Lung (tissue), 11 donors: ENCODE measurements at regions not wholly inside any gene's neighbourhood (a gene's known extent, or its start where the extent isn't known, plus 50 kb on each side); places are given as distances from the start of the nearest gene placed in this dataset.

ENCODE experiments used
- ATAC-seq: fragments of 200-7000 bp; cut with Tn5 transposase; one replicate; pipeline ENCODE4 v1.9.1; 2020; ENCODE audit warnings: moderate number of reproducible peaks; ENCODE audit not compliant: insufficient read depth, low FRiP score
- DNase-seq, 3 donors: peaks; one replicate each; pipeline ENCODE4 v3.0.0-alpha.2; 2013 to 2017
- H3K27ac ChIP-seq, 2 donors: one replicate each; pipeline ENCODE4 v1.5.1; 2013; ENCODE audit warnings: mild to moderate bottlenecking in 2 of 2, moderate library complexity in 2 of 2, control low read depth in 1 of 2, inconsistent platforms in 1 of 2, low read depth in 1 of 2, low read length in 1 of 2
- H3K27me3 ChIP-seq, 3 donors: one replicate each; pipeline ENCODE4 v1.5.1; 2013; ENCODE audit warnings: low read length in 2 of 3; ENCODE audit not compliant: control insufficient read depth in 3 of 3, insufficient read depth in 3 of 3
- H3K36me3 ChIP-seq, 4 donors: one replicate each; pipeline ENCODE4 v1.5.1; 2013; ENCODE audit warnings: low read length in 4 of 4, mild to moderate bottlenecking in 1 of 4, moderate library complexity in 1 of 4; ENCODE audit not compliant: control insufficient read depth in 4 of 4, insufficient read depth in 4 of 4
- H3K4me1 ChIP-seq, 5 donors: one replicate each; pipeline ENCODE4 v1.5.1; 2013; ENCODE audit warnings: low read length in 5 of 5, mild to moderate bottlenecking in 2 of 5, moderate library complexity in 1 of 5; ENCODE audit not compliant: control insufficient read depth in 5 of 5, insufficient read depth in 5 of 5
- H3K4me3 ChIP-seq: one replicate; pipeline ENCODE4 v1.5.1; 2013; ENCODE audit warnings: mild to moderate bottlenecking, control low read depth, moderate library complexity
- H3K9ac ChIP-seq, 2 donors: one replicate each; pipeline ENCODE4 v1.5.1; 2013; ENCODE audit warnings: low read length in 2 of 2, control low read depth in 1 of 2; ENCODE audit not compliant: insufficient read depth in 1 of 2
- H3K9me3 ChIP-seq, 4 donors: one replicate each; pipeline ENCODE4 v1.5.1; 2013; ENCODE audit warnings: low read length in 3 of 4, mild to moderate bottlenecking in 1 of 4, moderate library complexity in 1 of 4; ENCODE audit not compliant: control insufficient read depth in 4 of 4, insufficient read depth in 3 of 4
- WGBS, 2 donors: extraction: QIAGEN DNeasy Blood & Tissue Kit; methylation state at CpG; one replicate each; pipeline ENCODE4 v1.1.7; 2013; 5-methylcytosine and 5-hydroxymethylcytosine counted together
- TF ChIP-seq, protein P1 (sequence below): IDR thresholded peaks from 2 replicates; pipeline ENCODE4 v1.5.1; 2012; ENCODE audit warnings: mild to moderate bottlenecking; ENCODE audit errors: control extremely low read depth, extremely low read depth
- donor health status: control.
- donor health status: control.
- donor health status: Bipolar disorder and iron deficiency.
- donor health status: healthy.
- donor health status: DM: yes; HTN: yes; CAD: no.

DNA sequence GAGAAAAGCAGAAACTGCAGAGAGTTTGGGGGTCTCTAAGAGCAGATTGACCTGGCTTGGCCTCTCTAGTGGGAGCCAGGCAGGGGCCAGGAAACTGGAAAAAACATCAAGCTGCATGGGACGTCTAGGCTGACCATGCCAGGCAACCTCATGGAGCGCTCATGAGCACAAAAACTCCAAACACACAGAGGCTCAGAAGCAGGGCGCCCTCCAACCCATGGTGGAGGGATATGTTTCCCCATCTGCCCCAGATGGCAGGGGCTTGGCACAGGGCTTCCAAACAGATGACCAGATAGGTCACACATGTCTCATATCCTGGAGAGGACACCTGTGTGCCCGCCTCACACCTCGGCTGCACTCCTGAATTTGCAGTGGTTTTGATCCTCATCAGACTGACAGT, 879.0 kb downstream of the UQCRFS1 start:
- Histone ChIP-seq H3K27ac (no peak overlapping the region), H3K36me3 (no peaks in the 10 kb centered on the region), H3K9me3 (peaks cover 0 to 14% (median 0%) of the 10 kb centered on the region in 4 donors), H3K9ac (no peak overlapping the region), H3K27me3 (no peaks in the 10 kb centered on the region), H3K4me1 (no peaks in the 10 kb centered on the region), H3K4me3 (no peak overlapping the region)
- WGBS, 2 donors = 80 to 82% methylated on average over 5 of the region's 5 CpGs
- TF ChIP-seq, protein P1, sequence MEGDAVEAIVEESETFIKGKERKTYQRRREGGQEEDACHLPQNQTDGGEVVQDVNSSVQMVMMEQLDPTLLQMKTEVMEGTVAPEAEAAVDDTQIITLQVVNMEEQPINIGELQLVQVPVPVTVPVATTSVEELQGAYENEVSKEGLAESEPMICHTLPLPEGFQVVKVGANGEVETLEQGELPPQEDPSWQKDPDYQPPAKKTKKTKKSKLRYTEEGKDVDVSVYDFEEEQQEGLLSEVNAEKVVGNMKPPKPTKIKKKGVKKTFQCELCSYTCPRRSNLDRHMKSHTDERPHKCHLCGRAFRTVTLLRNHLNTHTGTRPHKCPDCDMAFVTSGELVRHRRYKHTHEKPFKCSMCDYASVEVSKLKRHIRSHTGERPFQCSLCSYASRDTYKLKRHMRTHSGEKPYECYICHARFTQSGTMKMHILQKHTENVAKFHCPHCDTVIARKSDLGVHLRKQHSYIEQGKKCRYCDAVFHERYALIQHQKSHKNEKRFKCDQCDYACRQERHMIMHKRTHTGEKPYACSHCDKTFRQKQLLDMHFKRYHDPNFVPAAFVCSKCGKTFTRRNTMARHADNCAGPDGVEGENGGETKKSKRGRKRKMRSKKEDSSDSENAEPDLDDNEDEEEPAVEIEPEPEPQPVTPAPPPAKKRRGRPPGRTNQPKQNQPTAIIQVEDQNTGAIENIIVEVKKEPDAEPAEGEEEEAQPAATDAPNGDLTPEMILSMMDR = no peak
- no peak for ATAC-seq
- no peak for DNase-seq

GRCh38 chr19:28332886-28333285, 880.1 kb downstream of the UQCRFS1 start:
- Histone ChIP-seq H3K27me3 (no peaks in the 10 kb centered on the region), H3K9ac (no peak overlapping the region), H3K4me1 (no peaks in the 10 kb centered on the region), H3K9me3 (peaks cover 0 to 14% (median 0%) of the 10 kb centered on the region in 4 donors), H3K36me3 (no peaks in the 10 kb centered on the region), H3K27ac (no peak overlapping the region), H3K4me3 (no peak overlapping the region)
- DNase-seq = no peak
- ATAC-seq = no peak
- 79 to 90% methylated on average over 2 of the region's 2 CpGs for WGBS, 2 donors
- TF ChIP-seq, protein P1 = no peak

GRCh38 chr19:28332351-28332750, 880.6 kb downstream of the UQCRFS1 start:
- ATAC-seq (no peak), DNase-seq (no peak)
- no peaks in the 10 kb centered on the region for H3K4me1 ChIP-seq
- no peak overlapping the region for H3K27ac ChIP-seq
- H3K36me3 ChIP-seq = no peaks in the 10 kb centered on the region
- TF ChIP-seq, protein P1 = no peak
- H3K9me3 ChIP-seq = peaks cover 0 to 14% (median 0%) of the 10 kb centered on the region in 4 donors
- no peaks in the 10 kb centered on the region for H3K27me3 ChIP-seq
- no peak overlapping the region for H3K9ac ChIP-seq
- no peak overlapping the region for H3K4me3 ChIP-seq
- 83 to 89% methylated on average over 3 of the region's 3 CpGs for WGBS, 2 donors

- Histone ChIP-seq H3K27ac (no peak overlapping the region), H3K4me1 (no peaks in the 10 kb centered on the region), H3K4me3 (no peak overlapping the region), H3K27me3 (no peaks in the 10 kb centered on the region), H3K9ac (no peak overlapping the region), H3K9me3 (peaks cover 0 to 12% (median 0%) of the 10 kb centered on the region in 4 donors), H3K36me3 (no peaks in the 10 kb centered on the region)
- 66 to 78% methylated on average over 7 of the region's 7 CpGs for WGBS, 2 donors
- ATAC-seq (no peak), DNase-seq (no peak)
- TF ChIP-seq, protein P1 = no peak
These were observed 881.4 kb downstream of the UQCRFS1 start for GRCh38 chr19:28331596-28331995.
